Cardiac fibroblast (primary cell): ENCODE measurements at regions not wholly inside any gene's neighbourhood (a gene's known extent, or its start where the extent isn't known, plus 50 kb on each side); places are given as distances from the start of the nearest gene placed in this dataset.

Source experiments
- DNase-seq, 2 donors: peaks; one replicate each; pipeline versions ENCODE4 v3.0.0 to v3.0.0-alpha.2; 2010; ENCODE audit warnings: low read depth in 2 of 2
- H3K4me3 ChIP-seq, 2 donors: replicated peaks in 1 of 2; 1 replicate in 1 of 2; 2 replicates in 1 of 2; pipeline ENCODE4 v1.5.1; 2011; ENCODE audit warnings: low read depth in 2 of 2, low read length in 2 of 2, mild to moderate bottlenecking in 2 of 2, moderate library complexity in 1 of 2
- TF ChIP-seq, protein P1 (sequence below): IDR thresholded peaks from one replicate; pipeline ENCODE4 v1.5.1; 2011; ENCODE audit warnings: low read depth, mild to moderate bottlenecking, low read length, inconsistent platforms

DNA sequence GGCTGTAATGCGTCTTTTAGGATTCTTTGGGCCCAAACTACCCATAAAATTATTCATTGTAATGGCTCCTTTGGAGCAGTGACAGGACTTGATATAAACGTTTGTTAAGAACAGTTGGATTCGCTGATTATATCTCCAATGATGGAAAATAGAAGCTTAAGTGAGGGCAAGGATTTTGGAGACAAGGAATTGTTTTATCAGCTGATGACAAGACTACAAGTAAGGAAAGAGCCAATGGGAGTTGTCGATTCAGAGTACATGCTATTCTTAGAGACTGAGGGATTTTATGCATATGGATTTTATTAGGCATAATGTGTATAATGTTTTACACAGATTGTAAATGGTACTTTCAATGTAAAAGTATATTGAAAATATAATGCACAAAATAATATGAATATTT, 425.5 kb upstream of the RIOK2 start:
- no peak overlapping the region for H3K4me3 ChIP-seq
- TF ChIP-seq, protein P1, sequence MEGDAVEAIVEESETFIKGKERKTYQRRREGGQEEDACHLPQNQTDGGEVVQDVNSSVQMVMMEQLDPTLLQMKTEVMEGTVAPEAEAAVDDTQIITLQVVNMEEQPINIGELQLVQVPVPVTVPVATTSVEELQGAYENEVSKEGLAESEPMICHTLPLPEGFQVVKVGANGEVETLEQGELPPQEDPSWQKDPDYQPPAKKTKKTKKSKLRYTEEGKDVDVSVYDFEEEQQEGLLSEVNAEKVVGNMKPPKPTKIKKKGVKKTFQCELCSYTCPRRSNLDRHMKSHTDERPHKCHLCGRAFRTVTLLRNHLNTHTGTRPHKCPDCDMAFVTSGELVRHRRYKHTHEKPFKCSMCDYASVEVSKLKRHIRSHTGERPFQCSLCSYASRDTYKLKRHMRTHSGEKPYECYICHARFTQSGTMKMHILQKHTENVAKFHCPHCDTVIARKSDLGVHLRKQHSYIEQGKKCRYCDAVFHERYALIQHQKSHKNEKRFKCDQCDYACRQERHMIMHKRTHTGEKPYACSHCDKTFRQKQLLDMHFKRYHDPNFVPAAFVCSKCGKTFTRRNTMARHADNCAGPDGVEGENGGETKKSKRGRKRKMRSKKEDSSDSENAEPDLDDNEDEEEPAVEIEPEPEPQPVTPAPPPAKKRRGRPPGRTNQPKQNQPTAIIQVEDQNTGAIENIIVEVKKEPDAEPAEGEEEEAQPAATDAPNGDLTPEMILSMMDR: no peak
- no peak for DNase-seq

DNA sequence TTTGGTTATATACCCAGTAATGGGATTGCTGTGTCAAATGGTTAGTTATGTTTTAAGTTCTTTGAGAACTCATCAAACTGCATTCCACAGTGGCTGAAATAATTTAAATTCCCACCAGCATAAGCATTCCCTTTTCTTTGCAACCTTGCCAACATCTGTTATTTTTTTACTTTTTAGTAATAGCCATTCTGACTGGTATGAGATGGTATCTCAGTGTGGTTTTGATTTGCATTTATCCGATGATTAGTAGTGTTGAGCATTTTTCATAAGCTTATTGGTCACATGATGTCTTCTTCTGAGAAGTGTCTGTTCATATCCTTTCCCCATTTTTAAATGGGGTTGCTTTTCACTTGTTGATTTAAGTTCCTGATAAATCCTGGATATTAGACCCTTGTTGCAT, 435.7 kb upstream of the RIOK2 start:
- no peak for DNase-seq
- no peak overlapping the region for H3K4me3 ChIP-seq
- TF ChIP-seq, protein P1: no peak

DNA sequence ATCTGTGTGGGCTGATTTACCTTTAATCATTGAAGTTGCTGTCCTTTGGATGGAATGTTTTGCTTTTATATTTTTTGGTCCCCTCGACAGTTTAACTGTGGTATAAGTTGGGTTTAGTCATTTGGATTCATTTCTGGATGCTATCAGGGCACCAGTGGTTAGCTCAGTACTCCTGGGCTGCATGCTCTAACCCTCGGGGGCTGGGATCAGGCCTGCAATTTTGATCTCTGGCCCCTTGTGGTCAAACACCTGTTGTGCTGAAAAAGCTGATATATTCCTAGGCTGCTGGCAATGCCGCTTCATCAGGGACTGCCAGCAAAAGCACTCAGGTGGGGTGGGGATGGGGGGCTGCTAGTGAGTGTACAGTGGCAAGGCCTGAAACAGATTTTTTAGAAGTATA, 440.4 kb upstream of the RIOK2 start:
- no peak overlapping the region for H3K4me3 ChIP-seq
- TF ChIP-seq, protein P1: no peak
- no peak for DNase-seq

DNA sequence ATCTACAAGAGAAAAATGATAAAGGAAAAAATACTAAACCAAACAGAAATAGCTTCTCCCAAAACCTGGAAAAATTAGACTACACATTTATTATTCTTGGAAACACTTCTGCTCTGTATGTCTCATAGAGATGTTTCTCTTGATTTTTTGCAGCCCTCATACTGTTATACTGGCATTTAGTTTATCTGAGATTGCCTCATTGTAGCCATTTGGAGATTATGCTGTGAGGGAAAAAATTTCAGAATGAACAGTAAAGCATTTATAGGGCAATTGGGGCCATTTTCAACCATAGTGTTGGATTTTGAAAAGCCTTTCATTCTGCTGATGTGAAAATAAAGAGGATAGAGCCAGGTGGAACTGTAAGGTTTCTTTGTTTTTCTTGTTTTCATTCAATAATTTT, 441.8 kb upstream of the RIOK2 start:
- peak in 1 of 2 donors; percentile 42 for DNase-seq
- TF ChIP-seq, protein P1: no peak
- H3K4me3 ChIP-seq: no peak overlapping the region

DNA sequence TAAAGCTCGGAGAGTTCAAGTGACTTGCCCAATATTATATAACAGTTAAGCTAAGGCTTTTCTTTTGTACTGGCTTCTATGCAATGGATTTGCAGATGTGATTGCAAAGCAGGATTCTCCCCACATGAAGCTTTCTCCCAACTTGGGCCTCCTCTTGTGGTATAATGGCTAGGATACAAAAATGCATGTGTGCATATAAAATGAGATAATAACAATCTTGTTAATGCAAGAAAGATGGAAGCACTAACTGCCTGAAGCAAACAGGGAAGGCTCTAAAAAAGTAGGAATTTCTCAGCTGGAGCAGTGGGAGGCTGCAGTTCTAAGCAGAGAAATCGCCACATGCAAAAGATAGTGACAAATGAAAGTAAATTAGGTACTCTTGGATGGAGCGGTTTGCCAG, 444.2 kb upstream of the RIOK2 start:
- peak; percentile 0 to 5 for DNase-seq
- TF ChIP-seq, protein P1: no peak
- no peak overlapping the region for H3K4me3 ChIP-seq

DNA sequence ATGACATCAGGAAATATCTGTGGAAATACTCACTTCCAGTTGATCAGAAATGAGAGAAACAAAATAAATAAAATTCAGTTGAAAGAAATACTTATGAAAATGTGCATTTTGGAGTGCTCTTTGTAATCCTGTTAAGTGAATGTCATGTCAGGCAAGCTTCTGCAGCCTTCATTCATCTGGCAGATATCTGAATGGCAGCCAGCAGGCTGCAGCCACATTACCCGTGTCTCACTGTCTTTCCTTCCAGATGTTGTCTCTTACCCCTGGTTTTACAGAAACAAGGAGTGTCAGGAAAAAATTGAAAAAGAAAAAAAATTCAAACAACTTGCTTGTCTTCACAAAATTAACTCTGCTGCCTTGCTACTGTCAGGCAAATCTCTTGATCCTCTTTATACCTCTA, 445.0 kb upstream of the RIOK2 start:
- TF ChIP-seq, protein P1: no peak
- no peak overlapping the region for H3K4me3 ChIP-seq
- DNase-seq: peak; percentile 6 to 10

DNA sequence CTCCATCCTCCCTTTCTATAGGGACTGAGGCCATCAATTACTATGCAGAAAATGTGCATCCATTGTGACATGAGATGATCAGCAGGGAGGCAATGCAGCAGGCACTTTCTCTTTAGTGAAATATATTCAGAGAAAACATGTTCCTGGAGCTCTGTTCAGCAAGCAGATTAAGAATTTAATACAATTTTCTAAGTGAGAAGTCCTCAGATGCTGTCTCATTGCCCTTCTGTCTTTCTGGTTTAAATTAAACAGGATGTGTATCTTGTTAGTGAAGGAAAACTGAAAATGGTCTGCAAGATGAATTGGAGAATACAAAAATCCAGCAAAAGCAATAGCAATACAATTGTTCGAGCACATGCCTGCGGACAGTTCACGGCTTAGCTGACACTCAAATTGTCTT, 445.8 kb upstream of the RIOK2 start:
- DNase-seq: no peak
- H3K4me3 ChIP-seq: no peak overlapping the region
- TF ChIP-seq, protein P1: no peak
